ENCODE measurements at regions not wholly inside any gene's neighbourhood (a gene's known extent, or its start where the extent isn't known, plus 50 kb on each side); places are given as distances from the start of the nearest gene placed in this dataset.

GRCh38 chr4:137448402-137448801 lies 83.9 kb downstream of the PCDH18 start:
- TF ChIP-seq CTCF (IDR thresholded peaks at IDR 0.05; ENCODE audit: low read depth, low read length): no peak
- DNase-seq (ENCODE audit: extremely low read depth, low read depth): no peak

GRCh38 chr4:137446071-137446470 lies 86.2 kb downstream of the PCDH18 start:
- no peak for DNase-seq (ENCODE audit: extremely low read depth, low read depth)
- TF ChIP-seq CTCF (IDR thresholded peaks at IDR 0.05; ENCODE audit: low read depth, low read length): no peak

GRCh38 chr4:137443031-137443800 lies 89.1 kb downstream of the PCDH18 start:
- no peak for DNase-seq (ENCODE audit: extremely low read depth, low read depth)
- TF ChIP-seq CTCF (IDR thresholded peaks at IDR 0.05; ENCODE audit: low read depth, low read length): no peak

GRCh38 chr4:137432446-137433311 lies 99.6 kb downstream of the PCDH18 start:
- peak; percentile 3 for DNase-seq (ENCODE audit: extremely low read depth, low read depth)
- TF ChIP-seq CTCF (IDR thresholded peaks at IDR 0.05; ENCODE audit: low read depth, low read length): no peak

- no peak for TF ChIP-seq CTCF (IDR thresholded peaks at IDR 0.05; ENCODE audit: low read depth, low read length)
- no peak for DNase-seq (ENCODE audit: extremely low read depth, low read depth)
Observed at GRCh38 chr4:137430171-137430570, 102.1 kb downstream of the PCDH18 start.

- TF ChIP-seq CTCF (IDR thresholded peaks at IDR 0.05; ENCODE audit: low read depth, low read length): no peak
Observed at GRCh38 chr4:137427411-137427810, 104.9 kb downstream of the PCDH18 start.

GRCh38 chr4:137425281-137425680 lies 107.0 kb downstream of the PCDH18 start:
- no peak for DNase-seq (ENCODE audit: extremely low read depth, low read depth)
- TF ChIP-seq CTCF (IDR thresholded peaks at IDR 0.05; ENCODE audit: low read depth, low read length): no peak

More at GRCh38 chr4:137427411-137427810, 104.9 kb downstream of the PCDH18 start:
- no peak for DNase-seq (ENCODE audit: extremely low read depth, low read depth)

Measured in AG09319 (cell line).